GM10266 (cell line): ENCODE measurements at regions not wholly inside any gene's neighbourhood (a gene's known extent, or its start where the extent isn't known, plus 50 kb on each side); places are given as distances from the start of the nearest gene placed in this dataset.

ENCODE experiments used
- DNase-seq: peaks from one replicate; pipeline ENCODE4 v3.0.0; 2012; ENCODE audit errors: extremely low spot score
- CTCF ChIP-seq: IDR thresholded peaks from 2 replicates; pipeline ENCODE4 v1.5.1; 2012; ENCODE audit warnings: mild to moderate bottlenecking, low read depth; ENCODE audit not compliant: control insufficient read depth, insufficient read depth; ENCODE audit errors: missing control alignments

- TF ChIP-seq CTCF: no peak
- DNase-seq: no peak
These were observed 143.0 kb downstream of the SAMD5 start for GRCh38 chr6:147651249-147652063.

- no peak for DNase-seq
- TF ChIP-seq CTCF: no peak
These were observed 145.1 kb downstream of the SAMD5 start for GRCh38 chr6:147653631-147654030.

- DNase-seq: no peak
- TF ChIP-seq CTCF: no peak
These were observed 145.8 kb downstream of the SAMD5 start for GRCh38 chr6:147654103-147654845.

GRCh38 chr6:147660334-147661311 lies 152.1 kb downstream of the SAMD5 start:
- TF ChIP-seq CTCF: no peak
- DNase-seq: no peak

- DNase-seq: no peak
- TF ChIP-seq CTCF: no peak
These were observed 154.2 kb downstream of the SAMD5 start for GRCh38 chr6:147662646-147663045.

- DNase-seq: no peak
- no peak for TF ChIP-seq CTCF
These were observed 155.6 kb downstream of the SAMD5 start for GRCh38 chr6:147664092-147664491.
